ENCODE measurements at regions not wholly inside any gene's neighbourhood (a gene's known extent, or its start where the extent isn't known, plus 50 kb on each side); places are given as distances from the start of the nearest gene placed in this dataset.

- TF ChIP-seq CTCF (IDR thresholded peaks at IDR 0.05) (no peak), REST (IDR thresholded peaks at IDR 0.05) (no peak), ZFP36 (IDR thresholded peaks at IDR 0.05; ENCODE audit: borderline replicate concordance, partially characterized antibody) (no peak), MAZ (IDR thresholded peaks at IDR 0.05; ENCODE audit: borderline replicate concordance, low read depth, low read length) (no peak), POLR2A (IDR thresholded peaks at IDR 0.05; ENCODE audit: low read length) (no peak), HOXB5 (CRISPR knock-in tag; IDR thresholded peaks at IDR 0.05) (no peak), ZNF302 (CRISPR knock-in tag; IDR thresholded peaks at IDR 0.05) (no peak), TP53 (CRISPR knock-in tag; IDR thresholded peaks at IDR 0.05) (no peak), KDM1A (IDR thresholded peaks at IDR 0.05; ENCODE audit: low read depth) (no peak), JUNB (IDR thresholded peaks at IDR 0.05) (no peak), GATA3 (IDR thresholded peaks at IDR 0.05; ENCODE audit: borderline replicate concordance) (no peak), USF2 (IDR thresholded peaks at IDR 0.05) (no peak), EP300 (IDR thresholded peaks at IDR 0.05) (no peak), HOXA7 (CRISPR knock-in tag; IDR thresholded peaks at IDR 0.05) (no peak)
These were observed 441.9 kb upstream of the NPVF start for GRCh38 chr7:25669961-25670841.

Measured in A549 (cell line).